Liver (tissue), 8 donors: ENCODE measurements at regions not wholly inside any gene's neighbourhood (a gene's known extent, or its start where the extent isn't known, plus 50 kb on each side); places are given as distances from the start of the nearest gene placed in this dataset.

Experiments used
- DNase-seq: peaks from one replicate; pipeline ENCODE4 v3.0.0-alpha.2; 2017; ENCODE audit warnings: low spot score
- H3K27ac ChIP-seq, 2 donors: one replicate each; pipeline ENCODE4 v1.7.0; 2013; ENCODE audit warnings: inconsistent platforms in 2 of 2, low read length in 2 of 2, control low read depth in 1 of 2, low read depth in 1 of 2, mild to moderate bottlenecking in 1 of 2
- H3K27me3 ChIP-seq, 4 donors: one replicate each; pipeline versions ENCODE4 v1.6.1 to v1.7.0; 2013; ENCODE audit warnings: low read length in 3 of 4, inconsistent platforms in 1 of 4, mild to moderate bottlenecking in 1 of 4, moderate library complexity in 1 of 4; ENCODE audit not compliant: control insufficient read depth in 4 of 4, insufficient read depth in 4 of 4
- H3K36me3 ChIP-seq, 4 donors: one replicate each; pipeline versions ENCODE4 v1.6.1 to v1.7.0; 2013; ENCODE audit warnings: low read length in 3 of 4, mild to moderate bottlenecking in 3 of 4, low read depth in 1 of 4, moderate library complexity in 1 of 4; ENCODE audit not compliant: control insufficient read depth in 4 of 4, insufficient read depth in 3 of 4
- H3K4me1 ChIP-seq, 4 donors: one replicate each; pipeline versions ENCODE4 v1.6.1 to v1.7.0; 2013; ENCODE audit warnings: low read length in 3 of 4, mild to moderate bottlenecking in 3 of 4, moderate library complexity in 1 of 4; ENCODE audit not compliant: control insufficient read depth in 4 of 4, insufficient read depth in 4 of 4
- H3K4me3 ChIP-seq, 3 donors: one replicate each; pipeline versions ENCODE4 v1.6.1 to v1.7.0; 2013; ENCODE audit warnings: low read length in 3 of 3, control low read depth in 1 of 3, low read depth in 1 of 3, mild to moderate bottlenecking in 1 of 3
- H3K9ac ChIP-seq, 2 donors: one replicate each; pipeline ENCODE4 v1.7.0; 2013; ENCODE audit warnings: low read length in 2 of 2, mild to moderate bottlenecking in 2 of 2, moderate library complexity in 2 of 2, control low read depth in 1 of 2, low read depth in 1 of 2
- H3K9me3 ChIP-seq, 4 donors: one replicate each; pipeline versions ENCODE4 v1.6.1 to v1.7.0; 2013; ENCODE audit warnings: low read length in 3 of 4; ENCODE audit not compliant: control insufficient read depth in 4 of 4
- EGR1 ChIP-seq, 2 donors: IDR thresholded peaks; 2 replicates each; pipeline ENCODE4 v1.6.1; 2016 to 2018; ENCODE audit warnings: antibody characterized with exemption in 2 of 2, low read depth in 2 of 2
- FOXA1 ChIP-seq: IDR thresholded peaks from 2 replicates; pipeline ENCODE4 v1.6.1; 2016; ENCODE audit warnings: antibody characterized with exemption
- FOXA2 ChIP-seq: IDR thresholded peaks from 2 replicates; pipeline ENCODE4 v1.6.1; 2016; ENCODE audit warnings: antibody characterized with exemption
- HNF4A ChIP-seq, 2 donors: conservative IDR thresholded peaks; 2 replicates each; pipeline ENCODE4 v1.6.1; 2016; ENCODE audit warnings: antibody characterized with exemption in 2 of 2, mild to moderate bottlenecking in 2 of 2
- HNF4G ChIP-seq: IDR thresholded peaks from 2 replicates; pipeline ENCODE4 v1.6.1; 2016; ENCODE audit warnings: antibody characterized with exemption
- JUND ChIP-seq, 2 donors: IDR thresholded peaks; 2 replicates each; pipeline ENCODE4 v1.6.1; 2016; ENCODE audit warnings: antibody characterized with exemption in 2 of 2
- RXRA ChIP-seq, 2 donors: IDR thresholded peaks; 2 replicates each; pipeline ENCODE4 v1.6.1; 2017 to 2018; ENCODE audit warnings: antibody characterized with exemption in 2 of 2, mild to moderate bottlenecking in 1 of 2
- SP1 ChIP-seq: IDR thresholded peaks from 2 replicates; pipeline ENCODE4 v1.6.1; 2018; ENCODE audit warnings: antibody characterized with exemption, mild to moderate bottlenecking
- YY1 ChIP-seq: IDR thresholded peaks from 2 replicates; pipeline ENCODE4 v1.6.1; 2016; ENCODE audit warnings: antibody characterized with exemption, mild to moderate bottlenecking
- WGBS: extraction: QIAGEN DNeasy Blood & Tissue Kit; methylation state at CpG from one replicate; pipeline ENCODE4 v1.1.7; 2013; 5-methylcytosine and 5-hydroxymethylcytosine counted together
- TF ChIP-seq, protein P1 (sequence below): IDR thresholded peaks from 2 replicates; pipeline ENCODE4 v1.6.1; 2016; ENCODE audit warnings: antibody characterized with exemption
- TF ChIP-seq, protein P2 (sequence below): IDR thresholded peaks from 2 replicates; pipeline ENCODE4 v1.6.1; 2016; ENCODE audit warnings: antibody characterized with exemption, mild to moderate bottlenecking
- TF ChIP-seq, protein P3 (sequence below): fragments of 150-350 bp; IDR thresholded peaks from 2 replicates; pipeline ENCODE4 v1.5.1; 2017; ENCODE audit warnings: improper control_type of control experiment, low read depth, low read length; ENCODE audit not compliant: missing input control
- donor health status: healthy.
- donor health status: healthy.
- donor health status: healthy.
- donor health status: healthy.
- donor health status: healthy.

DNA sequence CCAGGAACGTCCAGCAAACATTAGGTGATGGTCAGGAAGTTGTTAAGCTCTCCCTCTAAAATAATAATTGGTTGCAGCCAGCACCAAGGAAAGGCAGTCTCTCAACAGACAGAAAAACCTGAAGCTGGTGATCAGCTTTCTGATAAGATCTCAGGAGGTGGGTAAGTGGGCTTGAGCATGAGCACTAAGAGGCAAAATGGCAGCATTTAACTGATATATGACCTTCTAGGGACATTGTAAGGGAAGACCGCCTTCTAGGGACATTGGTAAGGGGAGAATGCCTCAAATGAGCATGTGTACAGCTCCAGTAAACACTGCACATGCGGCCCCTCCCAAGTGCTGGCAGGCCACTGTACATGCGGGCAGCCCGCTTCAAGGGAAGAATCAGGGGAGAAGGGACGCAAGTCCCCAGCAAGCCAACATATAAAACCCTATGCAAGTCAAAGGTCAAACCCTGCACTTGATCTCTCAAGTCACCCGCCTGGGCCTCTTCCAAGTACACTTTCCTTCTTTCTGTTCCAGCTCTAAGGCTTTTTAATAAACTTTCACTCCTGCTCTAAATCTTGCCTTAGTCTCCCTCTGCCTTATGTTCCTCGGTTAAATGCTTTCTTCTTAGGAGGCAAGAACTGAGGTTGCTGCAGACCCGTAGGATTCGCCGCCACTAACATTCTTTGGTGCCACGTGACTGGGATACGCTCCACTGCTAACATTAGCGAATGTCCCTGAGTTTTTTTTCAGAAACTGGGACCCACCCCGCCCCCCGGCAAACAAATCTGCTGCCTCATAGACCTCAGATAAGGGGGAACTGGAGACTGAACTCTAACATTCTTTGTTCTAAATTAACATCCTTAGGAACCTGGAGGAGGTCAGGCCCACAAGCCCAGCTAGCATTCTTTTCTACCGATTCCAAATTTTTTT, 463.8 kb downstream of the LPIN1 start:
- no peak for DNase-seq
- Histone ChIP-seq H3K27ac (no peak overlapping the region), H3K4me1 (no peaks in the 10 kb centered on the region), H3K9me3 (no peaks in the 10 kb centered on the region), H3K36me3 (no peaks in the 10 kb centered on the region), H3K9ac (no peak overlapping the region), H3K4me3 (no peak overlapping the region), H3K27me3 (no peaks in the 10 kb centered on the region)
- WGBS = 92% methylated on average over 17 of the region's 17 CpGs
- no peak for TF ChIP-seq FOXA1
- no peak for TF ChIP-seq YY1
- TF ChIP-seq, protein P1, sequence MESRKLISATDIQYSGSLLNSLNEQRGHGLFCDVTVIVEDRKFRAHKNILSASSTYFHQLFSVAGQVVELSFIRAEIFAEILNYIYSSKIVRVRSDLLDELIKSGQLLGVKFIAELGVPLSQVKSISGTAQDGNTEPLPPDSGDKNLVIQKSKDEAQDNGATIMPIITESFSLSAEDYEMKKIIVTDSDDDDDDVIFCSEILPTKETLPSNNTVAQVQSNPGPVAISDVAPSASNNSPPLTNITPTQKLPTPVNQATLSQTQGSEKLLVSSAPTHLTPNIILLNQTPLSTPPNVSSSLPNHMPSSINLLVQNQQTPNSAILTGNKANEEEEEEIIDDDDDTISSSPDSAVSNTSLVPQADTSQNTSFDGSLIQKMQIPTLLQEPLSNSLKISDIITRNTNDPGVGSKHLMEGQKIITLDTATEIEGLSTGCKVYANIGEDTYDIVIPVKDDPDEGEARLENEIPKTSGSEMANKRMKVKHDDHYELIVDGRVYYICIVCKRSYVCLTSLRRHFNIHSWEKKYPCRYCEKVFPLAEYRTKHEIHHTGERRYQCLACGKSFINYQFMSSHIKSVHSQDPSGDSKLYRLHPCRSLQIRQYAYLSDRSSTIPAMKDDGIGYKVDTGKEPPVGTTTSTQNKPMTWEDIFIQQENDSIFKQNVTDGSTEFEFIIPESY = no peak
- TF ChIP-seq FOXA2 = no peak
- TF ChIP-seq JUND (IDR thresholded peaks at IDR 0.05) = no peak
- TF ChIP-seq SP1 = no peak
- no peak for TF ChIP-seq EGR1 (IDR thresholded peaks at IDR 0.05; ENCODE audit: low read depth in 2 of 2)
- TF ChIP-seq, protein P2, sequence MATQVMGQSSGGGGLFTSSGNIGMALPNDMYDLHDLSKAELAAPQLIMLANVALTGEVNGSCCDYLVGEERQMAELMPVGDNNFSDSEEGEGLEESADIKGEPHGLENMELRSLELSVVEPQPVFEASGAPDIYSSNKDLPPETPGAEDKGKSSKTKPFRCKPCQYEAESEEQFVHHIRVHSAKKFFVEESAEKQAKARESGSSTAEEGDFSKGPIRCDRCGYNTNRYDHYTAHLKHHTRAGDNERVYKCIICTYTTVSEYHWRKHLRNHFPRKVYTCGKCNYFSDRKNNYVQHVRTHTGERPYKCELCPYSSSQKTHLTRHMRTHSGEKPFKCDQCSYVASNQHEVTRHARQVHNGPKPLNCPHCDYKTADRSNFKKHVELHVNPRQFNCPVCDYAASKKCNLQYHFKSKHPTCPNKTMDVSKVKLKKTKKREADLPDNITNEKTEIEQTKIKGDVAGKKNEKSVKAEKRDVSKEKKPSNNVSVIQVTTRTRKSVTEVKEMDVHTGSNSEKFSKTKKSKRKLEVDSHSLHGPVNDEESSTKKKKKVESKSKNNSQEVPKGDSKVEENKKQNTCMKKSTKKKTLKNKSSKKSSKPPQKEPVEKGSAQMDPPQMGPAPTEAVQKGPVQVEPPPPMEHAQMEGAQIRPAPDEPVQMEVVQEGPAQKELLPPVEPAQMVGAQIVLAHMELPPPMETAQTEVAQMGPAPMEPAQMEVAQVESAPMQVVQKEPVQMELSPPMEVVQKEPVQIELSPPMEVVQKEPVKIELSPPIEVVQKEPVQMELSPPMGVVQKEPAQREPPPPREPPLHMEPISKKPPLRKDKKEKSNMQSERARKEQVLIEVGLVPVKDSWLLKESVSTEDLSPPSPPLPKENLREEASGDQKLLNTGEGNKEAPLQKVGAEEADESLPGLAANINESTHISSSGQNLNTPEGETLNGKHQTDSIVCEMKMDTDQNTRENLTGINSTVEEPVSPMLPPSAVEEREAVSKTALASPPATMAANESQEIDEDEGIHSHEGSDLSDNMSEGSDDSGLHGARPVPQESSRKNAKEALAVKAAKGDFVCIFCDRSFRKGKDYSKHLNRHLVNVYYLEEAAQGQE = no peak
- TF ChIP-seq, protein P3, sequence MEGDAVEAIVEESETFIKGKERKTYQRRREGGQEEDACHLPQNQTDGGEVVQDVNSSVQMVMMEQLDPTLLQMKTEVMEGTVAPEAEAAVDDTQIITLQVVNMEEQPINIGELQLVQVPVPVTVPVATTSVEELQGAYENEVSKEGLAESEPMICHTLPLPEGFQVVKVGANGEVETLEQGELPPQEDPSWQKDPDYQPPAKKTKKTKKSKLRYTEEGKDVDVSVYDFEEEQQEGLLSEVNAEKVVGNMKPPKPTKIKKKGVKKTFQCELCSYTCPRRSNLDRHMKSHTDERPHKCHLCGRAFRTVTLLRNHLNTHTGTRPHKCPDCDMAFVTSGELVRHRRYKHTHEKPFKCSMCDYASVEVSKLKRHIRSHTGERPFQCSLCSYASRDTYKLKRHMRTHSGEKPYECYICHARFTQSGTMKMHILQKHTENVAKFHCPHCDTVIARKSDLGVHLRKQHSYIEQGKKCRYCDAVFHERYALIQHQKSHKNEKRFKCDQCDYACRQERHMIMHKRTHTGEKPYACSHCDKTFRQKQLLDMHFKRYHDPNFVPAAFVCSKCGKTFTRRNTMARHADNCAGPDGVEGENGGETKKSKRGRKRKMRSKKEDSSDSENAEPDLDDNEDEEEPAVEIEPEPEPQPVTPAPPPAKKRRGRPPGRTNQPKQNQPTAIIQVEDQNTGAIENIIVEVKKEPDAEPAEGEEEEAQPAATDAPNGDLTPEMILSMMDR = no peak

DNA sequence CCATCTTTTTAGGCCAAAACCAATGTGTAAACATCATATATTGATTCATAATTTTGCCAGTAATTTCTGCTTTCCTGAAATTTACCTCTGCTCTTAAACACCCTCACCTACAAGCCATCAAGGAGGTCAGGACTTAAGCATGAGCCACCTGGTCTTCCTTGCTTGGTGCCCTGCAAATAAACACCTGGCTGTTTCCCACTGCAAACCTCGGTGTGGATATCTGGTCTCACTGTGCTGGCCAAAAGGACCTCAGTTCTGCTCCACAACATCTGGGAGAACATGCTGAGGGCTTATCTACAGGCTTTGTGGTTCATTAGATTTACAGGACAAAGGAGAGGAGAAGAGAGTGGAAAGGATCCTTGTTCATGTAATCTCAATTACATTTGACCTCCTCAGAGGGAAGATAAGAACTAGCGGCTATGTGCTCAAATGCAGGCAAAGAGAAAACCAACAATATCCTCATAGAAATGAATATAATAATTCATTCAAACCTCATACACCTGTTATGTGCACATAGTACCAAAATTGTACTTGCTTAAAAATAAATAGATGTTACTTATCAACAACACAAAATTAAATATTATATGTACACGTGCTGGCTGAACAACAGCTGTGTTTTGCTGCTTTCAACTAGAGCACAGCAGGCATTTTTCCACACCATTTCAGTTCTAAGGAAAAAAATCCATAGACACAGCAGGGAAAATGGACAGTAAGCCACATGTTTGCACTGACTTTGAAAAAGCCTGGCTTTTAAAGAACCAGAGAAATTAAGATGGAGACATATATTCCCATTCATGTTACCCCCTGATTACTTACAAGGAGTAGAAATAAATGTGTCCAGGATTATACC, 465.1 kb downstream of the LPIN1 start:
- Histone ChIP-seq H3K4me1 (no peaks in the 10 kb centered on the region), H3K4me3 (no peak overlapping the region), H3K27ac (no peak overlapping the region), H3K9ac (no peak overlapping the region), H3K9me3 (no peaks in the 10 kb centered on the region), H3K27me3 (no peaks in the 10 kb centered on the region), H3K36me3 (no peaks in the 10 kb centered on the region)
- WGBS = 74% methylated on average over 3 of the region's 3 CpGs
- DNase-seq = no peak
- no peak for TF ChIP-seq SP1
- TF ChIP-seq HNF4A (conservative IDR thresholded peaks at IDR 0.05) = no peak
- no peak for TF ChIP-seq RXRA (IDR thresholded peaks at IDR 0.05)
- TF ChIP-seq YY1 = no peak
- no peak for TF ChIP-seq HNF4G
- TF ChIP-seq, protein P1 = no peak
- TF ChIP-seq, protein P2 = no peak
- TF ChIP-seq FOXA1 = no peak
- TF ChIP-seq EGR1 (IDR thresholded peaks at IDR 0.05; ENCODE audit: low read depth in 2 of 2) = no peak
